DMS153 (cell line): ENCODE measurements at regions not wholly inside any gene's neighbourhood (a gene's known extent, or its start where the extent isn't known, plus 50 kb on each side); places are given as distances from the start of the nearest gene placed in this dataset.

Source experiments
- DNase-seq: peaks from one replicate; lab custom pipeline; 2025; lab: John Stamatoyannopoulos, UW

DNA sequence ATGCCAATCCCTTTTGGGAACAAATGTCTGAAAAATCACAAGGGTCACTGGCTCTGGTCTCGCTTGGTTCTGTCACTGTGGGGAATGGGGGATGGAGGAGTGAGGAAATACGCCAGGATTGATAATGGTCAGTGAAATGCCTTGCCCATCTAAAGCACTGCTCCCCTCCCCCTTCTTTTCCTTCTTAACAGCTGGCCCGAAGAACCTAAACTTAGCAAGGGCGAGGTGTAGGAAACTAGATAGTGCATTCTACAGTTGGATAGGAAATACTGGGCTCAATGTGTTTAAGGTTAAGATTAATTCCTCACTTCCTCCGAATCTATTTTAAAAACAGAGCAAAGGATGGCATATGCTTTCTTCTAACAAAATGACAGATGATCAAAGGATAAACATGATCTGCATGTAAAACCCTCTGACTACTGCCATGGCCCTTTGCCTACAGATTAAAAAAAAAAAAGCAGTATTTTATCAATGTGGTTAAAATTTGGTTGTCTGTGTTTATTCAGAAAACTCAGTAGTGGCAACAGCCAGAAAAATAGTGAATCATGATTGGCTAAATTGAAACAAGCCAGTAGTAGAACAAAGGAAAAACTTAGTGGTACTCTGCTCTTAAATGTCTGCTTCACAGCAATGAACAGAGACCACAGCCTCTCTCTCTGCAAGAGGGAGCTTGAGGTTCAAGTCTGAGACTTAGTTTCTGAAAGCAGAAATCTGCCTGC, 86.1 kb upstream of the VAV3 start:
- DNase-seq: no peak

DNA sequence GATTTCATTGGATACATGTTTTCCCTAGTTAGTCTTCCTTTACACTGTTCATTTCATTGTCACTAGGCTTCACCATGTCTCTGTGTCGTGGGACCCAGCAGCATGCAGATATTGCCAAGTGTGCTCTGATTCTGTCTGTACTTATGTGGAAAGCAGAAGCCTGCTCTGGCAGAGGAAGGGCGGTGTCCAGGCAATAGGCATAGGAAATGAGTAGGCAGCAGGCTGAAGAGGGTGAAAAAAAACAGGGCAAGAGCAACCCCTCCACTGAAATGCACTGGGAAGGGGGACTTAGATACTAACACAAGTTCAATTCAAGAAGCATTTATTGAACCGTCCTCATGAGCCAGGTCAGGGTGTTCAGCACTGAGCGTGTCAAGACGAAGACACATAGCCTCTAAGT, 85.2 kb upstream of the VAV3 start:
- no peak for DNase-seq

DNA sequence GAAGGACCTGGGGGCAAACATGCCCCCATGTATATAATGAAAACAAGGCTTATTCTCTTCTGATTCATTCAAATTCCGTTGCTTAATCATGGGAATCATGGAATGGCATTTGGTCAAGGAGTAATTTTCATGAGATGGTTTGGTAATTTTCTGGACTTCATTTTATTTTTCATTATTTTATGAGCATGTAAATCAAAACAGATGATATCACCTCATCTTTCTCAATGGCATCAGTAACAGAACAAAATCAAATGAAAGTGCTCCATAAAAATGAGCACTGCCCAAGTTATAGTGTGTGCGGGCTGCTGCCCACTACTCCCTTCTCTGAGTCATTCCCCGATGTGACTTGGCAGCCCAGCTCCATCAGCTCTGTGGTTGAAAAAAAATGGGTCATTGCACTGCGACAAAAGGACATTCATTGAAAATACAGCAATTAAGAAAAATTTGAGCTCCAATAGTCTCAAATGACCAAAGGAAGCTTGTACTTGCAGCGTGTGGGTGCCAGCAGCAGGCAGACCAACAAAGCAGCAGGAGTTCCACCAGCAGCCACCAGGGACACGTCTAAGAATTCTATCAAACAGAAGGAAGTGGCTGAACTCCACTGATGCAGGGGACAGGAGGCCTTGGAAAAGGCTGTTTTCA, 84.3 kb upstream of the VAV3 start:
- no peak for DNase-seq

DNA sequence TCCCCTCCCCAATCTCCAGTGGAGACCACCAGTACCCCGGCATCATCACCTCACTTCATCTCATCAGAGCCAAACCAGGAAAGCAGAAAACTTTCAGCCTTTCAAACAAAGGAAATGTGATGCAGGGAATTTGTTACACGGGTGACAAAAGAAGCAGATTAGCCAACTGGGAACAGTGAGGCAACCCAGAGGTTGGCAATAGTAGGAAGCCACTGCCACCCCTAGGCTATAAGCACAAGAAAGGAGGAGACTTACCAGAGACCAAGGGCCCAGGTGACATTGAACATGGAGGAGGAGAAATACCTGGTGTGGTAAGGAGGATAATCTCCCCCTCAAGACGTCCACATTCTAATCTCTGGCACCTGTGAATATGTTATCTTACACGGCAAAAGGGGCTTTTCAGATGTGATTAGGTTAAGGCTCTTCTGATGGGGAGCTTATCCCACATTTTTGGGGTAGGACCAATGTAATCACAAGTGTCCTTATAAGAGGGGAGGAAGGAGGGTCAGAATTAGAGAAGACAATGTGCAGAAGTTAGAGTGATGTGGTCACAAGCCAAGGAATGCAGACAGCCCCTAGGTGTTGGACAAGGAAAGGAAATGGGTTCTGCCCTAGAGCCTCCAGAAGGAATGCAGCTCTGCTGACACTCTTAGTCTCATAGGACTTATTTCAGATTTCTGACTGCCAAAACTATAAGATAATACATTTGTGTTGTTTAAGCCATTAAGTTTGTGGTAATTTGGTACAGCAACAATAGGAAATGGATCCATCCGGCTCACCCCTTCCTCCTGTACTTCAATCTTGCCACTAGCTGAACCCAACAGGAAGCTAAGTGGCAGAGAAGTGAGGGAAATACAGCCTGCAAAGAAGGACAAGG, 83.6 kb upstream of the VAV3 start:
- no peak for DNase-seq

DNA sequence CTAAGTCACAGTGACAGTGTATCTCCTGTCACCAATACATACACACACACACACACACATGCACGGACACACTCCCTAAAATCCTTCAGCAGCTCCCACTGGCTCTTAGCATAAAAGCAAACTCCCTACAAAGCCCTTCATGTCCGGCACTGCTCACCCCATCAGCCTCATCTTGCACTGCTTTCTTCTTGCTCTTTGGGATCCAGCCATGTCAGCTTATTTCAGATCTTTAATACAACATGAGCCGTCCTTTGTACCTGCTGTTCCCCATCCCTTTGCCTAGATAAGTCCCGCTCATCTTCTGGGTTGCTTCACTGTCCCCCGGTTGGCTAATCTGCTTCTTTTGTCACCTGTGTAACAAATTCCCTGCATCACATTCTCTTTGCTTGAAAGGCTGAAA, 82.1 kb upstream of the VAV3 start:
- no peak for DNase-seq

DNA sequence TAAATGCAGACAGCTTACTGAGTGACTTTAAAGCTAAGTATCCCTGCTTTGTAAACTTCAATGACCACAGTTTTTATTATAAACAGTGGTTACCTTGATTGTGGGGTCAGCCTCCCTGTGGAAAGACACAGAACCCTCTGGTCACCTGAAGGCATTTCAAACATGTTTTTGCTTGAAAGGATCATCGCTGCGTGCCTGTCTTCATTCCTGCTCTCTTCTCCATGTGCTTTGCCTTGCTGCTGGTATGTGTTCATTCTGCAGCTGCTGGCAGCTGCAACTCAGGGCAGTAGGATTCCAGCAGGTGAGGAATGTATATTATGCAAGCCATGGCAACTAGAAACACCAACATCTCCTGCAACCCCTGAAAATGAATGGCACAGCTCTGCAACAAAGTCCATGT, 81.0 kb upstream of the VAV3 start:
- no peak for DNase-seq

DNA sequence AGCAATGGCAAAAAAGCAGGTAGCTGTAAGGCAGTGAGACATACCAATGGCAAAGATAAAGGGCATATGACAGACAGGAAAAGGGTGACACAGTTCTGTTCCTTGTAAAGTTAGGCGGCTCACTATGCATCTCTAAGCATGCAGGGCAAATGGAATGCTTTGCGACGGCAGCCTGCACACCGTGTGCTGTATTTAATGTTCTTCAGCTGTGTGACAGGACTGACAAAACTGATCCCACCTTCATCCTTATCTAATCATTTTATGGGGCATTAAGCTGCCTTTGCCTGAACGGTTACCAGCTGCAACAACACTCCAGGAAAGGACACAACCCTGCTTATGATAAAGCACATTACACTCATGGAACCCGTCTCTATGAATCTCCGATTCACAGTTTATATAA, 80.5 kb upstream of the VAV3 start:
- no peak for DNase-seq

DNA sequence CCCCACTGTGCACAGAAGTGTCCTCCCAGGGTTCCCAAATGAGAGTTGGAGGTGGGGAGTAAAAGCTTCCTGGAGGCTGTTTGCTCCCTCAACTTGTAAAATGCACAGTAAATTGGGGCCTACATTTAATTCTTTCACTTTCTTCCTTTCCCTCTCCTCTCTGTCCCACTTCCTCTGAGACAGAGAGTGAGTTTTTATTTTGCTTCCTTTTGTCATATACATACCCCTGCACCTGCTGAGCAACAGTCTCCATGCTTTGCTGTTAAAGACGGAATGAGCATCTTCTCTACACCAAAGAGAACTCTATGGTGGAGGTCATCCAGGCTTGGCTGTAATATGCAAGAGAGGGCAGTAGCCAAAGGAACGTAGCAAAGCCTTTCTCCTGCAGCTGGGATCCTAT, 79.3 kb upstream of the VAV3 start:
- no peak for DNase-seq

DNA sequence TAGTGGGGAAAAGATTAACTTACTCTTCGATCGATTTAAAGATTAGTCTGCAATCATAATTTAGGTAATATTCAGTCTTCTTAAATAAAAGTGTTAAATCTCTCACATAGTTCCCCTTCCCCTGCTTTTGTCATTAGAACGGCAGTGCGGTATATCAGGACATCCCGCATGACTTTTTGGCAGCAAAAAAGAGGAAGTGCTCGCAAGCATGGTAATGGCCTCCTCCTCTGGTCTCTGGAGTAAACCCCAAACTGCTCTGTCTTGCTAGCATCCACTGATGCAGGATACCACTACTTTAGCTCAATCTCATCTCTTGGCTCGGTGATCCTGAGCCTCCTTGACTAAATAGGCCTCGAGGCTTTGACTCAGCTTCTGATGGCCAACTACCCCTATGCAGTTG, 78.7 kb upstream of the VAV3 start:
- DNase-seq: no peak

DNA sequence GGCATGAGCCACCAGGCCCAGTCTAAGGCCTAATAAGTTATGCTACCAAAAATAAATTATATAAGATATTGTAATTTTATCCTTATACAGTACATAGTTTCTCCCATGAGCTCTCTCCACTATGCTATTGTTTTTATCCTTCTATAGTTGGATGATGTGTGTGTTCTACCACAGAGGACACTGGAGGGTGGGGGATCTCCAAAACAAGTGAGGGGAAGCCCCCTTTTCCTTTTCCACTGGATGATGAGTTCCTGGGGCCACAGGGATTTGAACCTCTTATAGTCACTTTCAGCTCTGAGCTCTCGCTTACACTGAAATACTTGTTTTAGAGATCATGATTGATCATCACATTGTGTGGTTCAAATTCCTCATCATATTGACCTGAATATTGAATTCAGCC, 77.6 kb upstream of the VAV3 start:
- no peak for DNase-seq

DNA sequence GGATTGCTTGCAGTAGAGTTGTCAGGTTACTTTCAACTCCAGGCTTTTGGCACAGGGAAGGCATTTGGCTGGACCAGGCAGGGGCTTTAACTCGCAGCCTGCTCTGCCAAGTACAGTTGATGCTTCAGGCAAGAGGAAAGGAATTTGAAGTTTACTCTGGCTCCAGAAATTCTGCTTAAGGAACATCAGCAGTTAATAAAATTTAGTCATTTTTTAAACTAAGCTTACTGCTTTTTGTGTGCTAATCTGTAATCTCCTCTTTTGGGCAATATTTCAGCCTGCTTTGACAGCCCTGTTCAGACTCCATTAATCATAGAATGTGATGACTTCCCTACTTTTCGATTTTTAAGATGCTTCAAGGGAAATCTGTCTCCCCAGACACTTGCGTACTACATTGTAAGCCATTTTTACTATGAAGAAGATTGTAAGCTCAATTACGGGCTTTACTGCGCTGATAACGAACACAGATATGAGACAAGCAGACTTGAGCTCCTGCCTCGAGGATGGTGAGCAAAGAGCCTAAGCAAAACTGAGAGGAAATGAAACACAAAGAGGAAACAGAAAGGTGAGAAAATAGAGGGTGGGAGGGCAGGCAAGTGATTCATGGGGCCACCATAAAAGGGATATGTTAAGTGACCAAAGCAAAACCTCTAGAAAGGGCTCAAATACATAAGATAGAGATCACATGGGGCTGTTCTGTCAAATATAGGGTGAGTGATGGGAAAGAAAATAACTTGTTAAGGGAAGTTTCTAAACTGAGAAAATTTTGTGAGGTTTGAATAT, 76.6 kb upstream of the VAV3 start:
- no peak for DNase-seq

DNA sequence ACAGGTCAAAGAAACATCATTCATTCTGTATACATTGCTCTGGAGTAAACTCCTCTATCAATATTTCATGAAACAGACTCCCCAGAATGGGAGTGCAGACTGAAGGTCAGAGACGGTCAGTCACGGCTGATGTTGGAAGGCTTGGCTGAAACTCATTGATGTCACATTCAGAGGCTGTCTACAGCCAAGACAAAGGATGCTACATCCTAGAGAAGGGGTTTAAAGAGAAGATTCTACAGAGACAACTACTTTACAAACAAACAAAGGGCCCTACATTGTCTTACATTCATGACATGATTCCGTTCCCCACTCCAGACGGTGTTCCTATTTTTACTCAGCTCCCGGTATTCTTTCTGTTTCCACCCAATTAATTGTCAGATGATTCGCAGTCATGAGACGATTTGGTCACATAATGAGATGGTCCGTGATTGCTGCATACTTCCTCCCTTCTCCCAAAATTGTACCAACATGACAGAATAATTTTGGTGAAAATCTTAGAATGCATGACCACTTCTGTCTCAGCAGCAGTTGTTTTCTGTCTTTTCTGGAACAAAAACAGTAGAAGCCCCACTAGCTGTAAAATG, 73.8 kb upstream of the VAV3 start:
- DNase-seq: no peak

DNA sequence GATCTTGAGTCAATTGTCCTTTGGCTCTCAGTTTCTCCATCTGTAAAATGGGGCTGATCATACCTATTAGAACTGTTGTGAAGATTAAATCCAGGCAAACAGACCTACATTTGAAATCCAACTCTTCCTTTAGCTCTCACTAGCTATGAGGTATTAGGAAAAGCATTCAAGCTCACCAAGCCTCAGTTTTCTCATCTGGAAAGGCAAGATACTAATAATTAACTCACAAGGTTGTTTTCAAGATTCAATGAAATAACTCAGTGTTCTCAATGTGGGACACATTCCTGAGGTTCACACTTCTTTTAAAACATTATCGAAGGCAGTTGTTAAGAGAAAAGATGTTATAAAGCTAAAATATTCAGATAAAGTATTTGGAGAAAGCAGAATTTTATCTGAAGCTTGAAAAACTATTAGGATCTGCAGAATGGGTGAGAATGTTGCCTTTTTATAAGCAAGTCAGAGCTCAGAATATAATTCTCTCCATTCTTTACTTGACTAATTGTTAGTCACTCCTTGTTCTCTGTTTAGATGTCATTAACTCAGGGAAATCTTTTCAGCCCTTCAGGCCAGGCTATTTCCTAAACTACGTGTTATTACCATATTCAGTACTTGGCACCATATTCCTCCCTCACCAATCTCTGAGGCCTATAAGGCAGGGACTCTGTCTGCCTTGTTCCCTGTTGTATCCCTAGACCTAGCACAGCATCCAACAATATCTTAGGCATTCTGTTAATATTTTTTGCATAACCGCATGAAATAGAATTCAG, 72.0 kb upstream of the VAV3 start:
- no peak for DNase-seq

DNA sequence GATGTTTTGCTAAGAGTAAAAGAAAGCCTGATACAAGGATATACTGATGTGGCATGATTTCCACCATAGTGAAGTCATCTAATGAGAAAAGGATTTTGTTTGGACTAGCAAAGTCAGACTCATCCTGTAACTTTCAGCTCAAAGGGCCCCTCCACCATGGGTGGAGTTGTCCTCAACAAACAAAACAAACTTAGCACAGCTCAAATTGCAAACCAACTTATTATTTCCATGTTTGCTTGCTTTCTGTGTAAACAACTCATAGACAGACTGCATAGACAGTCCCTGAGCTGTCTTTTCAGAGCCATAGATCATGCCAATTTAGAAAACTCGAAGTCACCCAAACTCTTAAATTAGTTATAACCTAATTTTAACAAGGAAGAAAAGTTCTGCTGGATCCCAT, 69.4 kb upstream of the VAV3 start:
- DNase-seq: peak; percentile 69

DNA sequence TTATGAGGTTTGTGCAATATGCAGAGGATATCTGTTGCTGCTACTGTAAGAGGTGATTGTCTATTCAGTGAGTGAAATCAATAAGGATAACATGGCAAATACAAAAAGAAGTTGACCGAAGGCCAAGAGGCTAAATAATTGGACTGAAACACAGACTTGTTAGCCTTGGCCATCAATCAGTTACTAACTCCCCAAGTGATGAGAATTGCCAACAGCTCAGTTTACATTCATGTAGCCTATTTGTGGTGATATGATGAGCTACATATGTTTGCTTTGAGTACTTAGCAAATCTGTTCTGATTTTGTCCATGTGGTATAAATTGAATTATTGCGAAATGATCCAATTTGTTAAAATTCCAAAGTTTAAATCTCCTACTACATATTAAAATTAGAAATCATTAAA, 68.6 kb upstream of the VAV3 start:
- no peak for DNase-seq

DNA sequence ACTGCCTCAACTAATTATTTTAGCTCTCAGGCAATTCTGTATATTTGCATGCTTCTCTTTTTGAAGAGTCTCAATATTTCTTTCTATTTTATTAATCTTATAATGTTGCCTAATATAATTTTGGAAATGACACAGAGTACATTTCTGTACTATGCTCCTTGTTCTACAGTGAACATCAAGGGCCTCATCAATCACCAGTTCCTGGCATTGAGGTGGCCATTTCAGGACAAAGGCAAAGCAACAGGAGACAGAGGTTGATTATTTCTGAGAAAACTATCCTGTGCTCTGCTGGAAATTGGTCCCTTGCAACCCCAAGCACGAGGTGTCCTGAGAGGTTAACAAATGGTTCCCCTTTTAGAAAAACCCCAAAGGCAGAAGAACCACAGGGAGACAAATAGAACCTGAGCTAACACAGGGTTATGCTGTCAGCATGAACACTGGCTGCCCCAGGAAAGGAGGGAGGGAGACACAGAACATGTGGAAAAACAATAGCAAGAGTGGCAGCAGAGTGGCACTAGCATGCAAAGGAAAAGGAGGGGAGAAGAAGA, 63.9 kb upstream of the VAV3 start:
- DNase-seq: no peak

DNA sequence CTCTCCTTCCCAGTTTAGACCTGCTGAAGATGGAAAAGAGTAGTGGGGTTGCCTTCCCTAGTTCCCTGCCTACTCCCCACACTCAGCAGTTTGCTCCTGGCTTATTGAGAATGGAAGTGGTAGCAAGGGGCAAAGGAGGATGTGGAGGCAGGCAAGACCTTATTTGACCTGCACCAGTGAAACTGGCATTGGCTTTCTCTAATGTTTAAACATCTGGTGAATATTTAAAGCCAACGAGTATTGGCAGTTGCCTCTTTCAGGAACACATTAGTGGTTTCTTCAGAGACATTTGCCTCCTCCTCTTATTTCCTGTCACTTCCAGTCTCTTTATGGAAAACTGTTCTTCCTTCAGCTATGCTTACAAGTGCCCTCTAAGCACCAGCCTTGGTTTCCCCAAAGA, 62.4 kb upstream of the VAV3 start:
- no peak for DNase-seq

DNA sequence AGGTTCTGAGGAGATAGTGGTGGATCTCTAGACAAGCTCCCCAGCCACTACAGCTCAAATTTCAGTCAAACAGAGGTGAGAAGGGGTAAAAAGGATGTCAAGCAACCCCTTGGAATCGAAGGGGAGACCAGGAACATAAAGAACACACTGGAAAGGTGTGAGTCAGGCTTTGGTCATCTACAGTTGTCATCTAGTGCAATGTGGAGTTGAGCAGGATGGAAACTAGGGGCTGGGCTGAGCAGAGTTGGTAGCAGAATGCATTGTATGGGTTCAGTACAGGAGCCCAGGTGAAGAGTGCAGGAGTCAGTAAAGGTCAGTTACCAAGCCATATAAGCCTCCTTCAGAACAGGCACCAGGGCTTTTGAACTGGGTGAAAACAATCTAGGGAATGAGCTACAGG, 52.7 kb upstream of the VAV3 start:
- DNase-seq: no peak

DNA sequence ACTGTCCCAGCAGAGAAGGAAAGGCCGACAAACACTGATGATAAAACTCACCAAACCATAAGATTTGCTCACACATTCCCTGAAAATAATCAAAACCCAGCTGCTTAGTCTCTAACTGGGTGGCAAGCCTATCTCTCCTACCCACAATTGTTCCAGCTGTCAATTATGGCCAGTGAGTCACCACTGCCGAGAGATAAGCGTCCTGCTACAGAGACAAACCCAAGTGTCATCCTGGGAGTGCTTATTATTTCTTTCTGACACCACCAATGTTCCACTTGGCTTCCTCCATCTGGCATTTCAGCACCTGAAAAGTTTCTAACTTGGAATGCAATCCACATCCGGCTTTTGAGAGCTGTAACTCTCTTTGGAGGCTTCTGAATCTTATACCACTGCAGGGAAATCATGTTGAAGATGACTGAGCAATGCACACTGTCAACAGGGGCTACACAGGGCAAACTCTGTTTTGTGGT, 51.5 kb upstream of the VAV3 start:
- no peak for DNase-seq
